ENCODE measurements at regions not wholly inside any gene's neighbourhood (a gene's known extent, or its start where the extent isn't known, plus 50 kb on each side); places are given as distances from the start of the nearest gene placed in this dataset.

- no peak for TF ChIP-seq CTCF (IDR thresholded peaks at IDR 0.05; ENCODE audit: insufficient read depth, low read length, poor library complexity, severe bottlenecking)
- DNase-seq (ENCODE audit: extremely low read depth, insufficient read length) = no peak
Observed at GRCh38 chr16:85317704-85318103, 205.4 kb upstream of the CIBAR2 start.

GRCh38 chr16:85319208-85319983 is 207.1 kb upstream of the CIBAR2 start:
- Histone ChIP-seq H3K27me3 (replicated peaks; ENCODE audit: control insufficient read depth, insufficient read depth, low read length) (no peaks in the 10 kb centered on the region; the same call in 1 of the 2 replicates), H3K36me3 (ENCODE audit: control insufficient read depth, insufficient read depth, low read length) (no peaks in the 10 kb centered on the region), H3K4me3 (replicated peaks; ENCODE audit: low read depth, low read length) (no peak overlapping the region)
- no peak for DNase-seq (ENCODE audit: extremely low read depth, insufficient read length)
- no peak for TF ChIP-seq CTCF (IDR thresholded peaks at IDR 0.05; ENCODE audit: insufficient read depth, low read length, poor library complexity, severe bottlenecking)

More at GRCh38 chr16:85317704-85318103, 205.4 kb upstream of the CIBAR2 start:
- H3K36me3 ChIP-seq (ENCODE audit: control insufficient read depth, insufficient read depth, low read length) = no peaks in the 10 kb centered on the region
- no peaks in the 10 kb centered on the region; the same call in 1 of the 2 replicates for H3K27me3 ChIP-seq (replicated peaks; ENCODE audit: control insufficient read depth, insufficient read depth, low read length)
- no peak overlapping the region for H3K4me3 ChIP-seq (replicated peaks; ENCODE audit: low read depth, low read length)

DNA sequence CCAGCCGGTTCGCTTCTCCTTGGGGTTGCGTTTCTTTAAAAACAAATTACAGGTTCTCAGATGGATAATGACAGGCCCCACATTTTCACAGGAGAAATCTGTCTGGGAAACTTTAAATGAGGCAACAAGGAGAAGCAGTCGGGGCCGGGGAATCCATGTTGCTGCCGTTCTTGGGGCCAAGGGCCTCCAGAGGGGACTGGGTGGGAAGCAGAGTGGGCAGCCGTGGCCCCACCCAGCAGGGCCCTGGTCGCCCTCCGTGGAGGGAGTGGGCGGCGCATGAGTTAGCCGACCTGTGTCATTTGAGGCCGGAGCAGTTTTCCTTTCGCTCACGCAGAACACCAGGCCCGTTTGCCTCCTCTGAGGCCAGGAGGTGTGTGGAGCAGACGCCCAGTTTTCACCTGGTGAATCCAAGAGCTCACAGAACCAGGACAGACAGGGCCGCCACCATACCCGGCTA is 207.7 kb upstream of the CIBAR2 start:
- DNase-seq (ENCODE audit: extremely low read depth, insufficient read length) = no peak
- Histone ChIP-seq H3K4me3 (replicated peaks; ENCODE audit: low read depth, low read length) (no peak overlapping the region), H3K36me3 (ENCODE audit: control insufficient read depth, insufficient read depth, low read length) (no peaks in the 10 kb centered on the region), H3K27me3 (replicated peaks; ENCODE audit: control insufficient read depth, insufficient read depth, low read length) (no peaks in the 10 kb centered on the region; the same call in 1 of the 2 replicates)
- no peak for TF ChIP-seq CTCF (IDR thresholded peaks at IDR 0.05; ENCODE audit: insufficient read depth, low read length, poor library complexity, severe bottlenecking)

- no peak for DNase-seq (ENCODE audit: extremely low read depth, insufficient read length)
- Histone ChIP-seq H3K4me3 (replicated peaks; ENCODE audit: low read depth, low read length) (no peak overlapping the region), H3K36me3 (ENCODE audit: control insufficient read depth, insufficient read depth, low read length) (no peaks in the 10 kb centered on the region), H3K27me3 (replicated peaks; ENCODE audit: control insufficient read depth, insufficient read depth, low read length) (no peaks in the 10 kb centered on the region; the same call in 1 of the 2 replicates)
- no peak for TF ChIP-seq CTCF (IDR thresholded peaks at IDR 0.05; ENCODE audit: insufficient read depth, low read length, poor library complexity, severe bottlenecking)
Observed at GRCh38 chr16:85320677-85321385, 208.6 kb upstream of the CIBAR2 start.

DNA sequence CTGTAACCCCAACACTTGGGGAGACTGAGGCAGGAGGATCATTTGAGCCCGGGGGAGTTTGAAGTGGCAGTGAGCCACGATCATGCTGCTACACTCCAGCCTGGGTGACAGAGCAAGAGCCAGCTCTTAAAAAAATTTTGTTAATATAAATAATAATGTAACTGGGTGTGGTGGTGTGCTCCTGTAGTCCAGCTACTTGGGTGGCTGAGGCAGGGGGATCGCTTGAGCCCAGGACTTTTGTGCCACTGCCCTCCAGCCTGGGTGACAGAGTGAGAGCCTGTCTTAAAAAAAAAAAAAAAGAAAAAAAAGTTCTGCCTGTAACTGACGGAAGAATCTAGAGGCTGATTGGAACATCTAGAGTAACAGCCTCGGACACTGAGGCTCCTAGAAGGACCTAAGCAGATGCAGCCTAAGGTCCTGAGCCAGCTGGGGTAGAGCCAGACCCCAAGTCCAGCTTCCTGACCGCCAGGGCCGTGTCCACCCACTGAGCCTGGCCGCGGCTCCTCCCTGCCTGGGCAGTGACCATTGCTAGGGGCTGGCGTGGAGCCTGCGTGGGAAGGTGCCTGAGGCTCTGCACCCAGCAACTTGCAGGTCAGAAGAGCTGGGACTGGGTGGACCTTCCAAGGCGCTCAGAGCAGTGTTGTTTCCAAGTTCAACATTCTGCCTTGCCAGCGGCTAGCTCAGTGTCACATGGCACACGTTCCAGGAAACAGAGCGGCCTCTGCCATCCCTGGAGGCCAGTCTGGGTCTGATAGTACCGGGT is 209.4 kb upstream of the CIBAR2 start:
- no peak for DNase-seq (ENCODE audit: extremely low read depth, insufficient read length)
- no peaks in the 10 kb centered on the region for H3K36me3 ChIP-seq (ENCODE audit: control insufficient read depth, insufficient read depth, low read length)
- H3K27me3 ChIP-seq (replicated peaks; ENCODE audit: control insufficient read depth, insufficient read depth, low read length) = no peaks in the 10 kb centered on the region; the same call in 1 of the 2 replicates
- TF ChIP-seq CTCF (IDR thresholded peaks at IDR 0.05; ENCODE audit: insufficient read depth, low read length, poor library complexity, severe bottlenecking) = no peak
- no peak overlapping the region for H3K4me3 ChIP-seq (replicated peaks; ENCODE audit: low read depth, low read length)
